ENCODE measurements at regions not wholly inside any gene's neighbourhood (a gene's known extent, or its start where the extent isn't known, plus 50 kb on each side); places are given as distances from the start of the nearest gene placed in this dataset.

DNA sequence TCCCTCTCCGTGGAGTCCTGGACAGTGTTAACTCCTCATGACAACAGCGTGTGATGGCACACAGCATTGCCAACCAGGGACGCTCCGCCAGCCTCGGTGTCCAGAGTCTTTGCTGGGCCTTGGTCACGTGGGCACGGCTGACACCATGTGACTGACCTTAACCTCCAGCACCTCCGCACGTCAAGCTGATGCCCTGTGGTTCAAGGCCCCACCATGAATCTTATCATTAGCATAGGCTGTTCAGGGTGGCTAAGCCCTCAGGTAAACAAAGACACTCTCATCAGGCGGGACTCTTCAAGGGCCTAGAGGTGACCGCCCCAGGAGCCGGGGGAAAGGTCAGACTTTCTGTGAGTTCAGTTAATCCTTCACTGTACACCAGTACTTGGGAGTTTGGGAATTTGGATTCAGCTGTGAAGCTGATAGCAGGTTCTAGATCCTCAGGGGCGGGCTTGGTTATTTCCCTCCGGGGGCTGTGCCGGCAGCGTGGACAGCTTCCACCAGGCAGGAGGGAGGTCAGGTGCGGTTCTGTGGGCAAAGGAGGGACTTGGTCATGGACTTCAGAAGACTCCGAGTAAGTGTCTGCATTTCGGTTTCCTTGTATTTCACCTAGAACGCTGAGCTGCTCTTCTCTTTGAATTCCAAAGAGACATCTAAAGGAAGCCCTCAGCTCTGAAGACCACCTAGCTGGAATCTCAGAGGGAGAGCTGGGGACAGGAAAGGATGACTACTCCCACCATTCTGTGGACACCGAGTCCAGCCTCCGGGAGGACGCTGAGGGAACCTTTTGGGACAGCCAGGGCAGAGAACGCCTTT, 195.5 kb upstream of the CIBAR2 start:
- no peak for DNase-seq (ENCODE audit: low spot score)
- Mint-ChIP-seq H3K27me3 (ENCODE audit: insufficient read depth) (no peaks in the 10 kb centered on the region), H3K27ac (peak overlapping the region; percentile 80), H3K9me3 (no peaks in the 10 kb centered on the region), H3K36me3 (ENCODE audit: low read depth) (no peaks in the 10 kb centered on the region), H3K4me1 (ENCODE audit: low read depth) (peaks cover 47% of the 10 kb centered on the region), H3K4me3 (no peak overlapping the region)
- intact Hi-C loops (cut with micrococcal nuclease) = loop anchor here (2.0 to 10.0 kb wide), 4 partner anchors 180 to 407 kb away; partner anchors contain the start of genes GINS2 and GSE1

DNA sequence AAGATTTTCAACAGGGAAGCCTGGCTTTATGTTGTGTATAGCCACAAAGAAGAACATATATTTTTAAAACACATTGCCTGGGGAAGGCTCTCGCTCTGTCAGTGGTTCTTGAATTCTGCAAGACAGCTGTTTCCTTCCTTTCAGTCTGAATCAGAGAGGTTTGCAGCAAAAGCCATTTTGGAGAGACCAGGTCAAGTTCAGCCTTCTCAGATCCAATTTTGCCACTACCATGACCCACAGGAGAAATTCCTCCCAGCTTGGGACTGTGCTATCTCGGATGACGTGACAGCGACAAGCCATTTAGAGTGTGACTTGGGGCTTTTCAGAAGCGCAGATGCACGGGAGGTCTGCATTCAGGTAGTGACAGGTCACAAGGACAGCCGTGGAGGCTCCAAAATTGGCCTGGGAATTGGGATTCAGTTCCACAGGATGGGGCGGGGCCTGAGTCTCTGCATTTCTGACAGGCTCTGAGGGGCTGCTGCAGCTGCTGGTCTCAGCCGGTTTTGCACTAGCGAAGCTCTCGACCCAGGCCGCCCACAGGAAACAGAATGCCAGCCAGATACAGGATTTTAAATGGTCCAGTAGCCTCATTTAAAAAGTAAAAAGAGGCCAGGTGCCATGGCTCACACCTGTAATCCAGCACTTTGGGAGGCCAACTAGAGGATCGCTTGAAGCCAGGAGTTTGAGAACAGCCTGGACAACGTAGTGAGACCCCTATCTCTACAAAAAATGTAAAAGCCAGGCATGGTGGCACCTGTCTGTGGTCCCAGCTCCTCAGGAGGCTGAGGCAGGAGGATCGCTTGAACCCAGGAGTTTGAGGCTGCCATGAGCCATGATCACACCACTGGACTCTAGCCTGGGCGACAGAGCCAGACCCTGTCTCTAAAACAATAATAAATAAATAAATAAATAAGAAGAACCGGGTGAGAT, 196.6 kb upstream of the CIBAR2 start:
- Mint-ChIP-seq H3K4me1 (ENCODE audit: low read depth) (peaks cover 47% of the 10 kb centered on the region), H3K27ac (peak overlapping the region; percentile 52), H3K9me3 (no peaks in the 10 kb centered on the region), H3K4me3 (no peak overlapping the region), H3K36me3 (ENCODE audit: low read depth) (no peaks in the 10 kb centered on the region), H3K27me3 (ENCODE audit: insufficient read depth) (no peaks in the 10 kb centered on the region)
- intact Hi-C loops (cut with micrococcal nuclease) = loop anchor here (5.0 to 10.0 kb wide), 3 partner anchors 182 to 406 kb away; partner anchors contain the start of gene GINS2
- no peak for DNase-seq (ENCODE audit: low spot score)

GRCh38 chr16:85309656-85310587, 197.7 kb upstream of the CIBAR2 start:
- peaks cover 42% of the 10 kb centered on the region for H3K4me1 Mint-ChIP-seq (ENCODE audit: low read depth)
- no peaks in the 10 kb centered on the region for H3K36me3 Mint-ChIP-seq (ENCODE audit: low read depth)
- H3K27ac Mint-ChIP-seq = no peak overlapping the region
- DNase-seq (ENCODE audit: low spot score) = no peak
- H3K4me3 Mint-ChIP-seq = peak overlapping the region; percentile 26
- no peaks in the 10 kb centered on the region for H3K27me3 Mint-ChIP-seq (ENCODE audit: insufficient read depth)
- intact Hi-C loops (cut with micrococcal nuclease) = loop anchor here (5.0 to 10.0 kb wide), 3 partner anchors 183 to 405 kb away; partner anchors contain the start of gene GINS2
- H3K9me3 Mint-ChIP-seq = no peaks in the 10 kb centered on the region

DNA sequence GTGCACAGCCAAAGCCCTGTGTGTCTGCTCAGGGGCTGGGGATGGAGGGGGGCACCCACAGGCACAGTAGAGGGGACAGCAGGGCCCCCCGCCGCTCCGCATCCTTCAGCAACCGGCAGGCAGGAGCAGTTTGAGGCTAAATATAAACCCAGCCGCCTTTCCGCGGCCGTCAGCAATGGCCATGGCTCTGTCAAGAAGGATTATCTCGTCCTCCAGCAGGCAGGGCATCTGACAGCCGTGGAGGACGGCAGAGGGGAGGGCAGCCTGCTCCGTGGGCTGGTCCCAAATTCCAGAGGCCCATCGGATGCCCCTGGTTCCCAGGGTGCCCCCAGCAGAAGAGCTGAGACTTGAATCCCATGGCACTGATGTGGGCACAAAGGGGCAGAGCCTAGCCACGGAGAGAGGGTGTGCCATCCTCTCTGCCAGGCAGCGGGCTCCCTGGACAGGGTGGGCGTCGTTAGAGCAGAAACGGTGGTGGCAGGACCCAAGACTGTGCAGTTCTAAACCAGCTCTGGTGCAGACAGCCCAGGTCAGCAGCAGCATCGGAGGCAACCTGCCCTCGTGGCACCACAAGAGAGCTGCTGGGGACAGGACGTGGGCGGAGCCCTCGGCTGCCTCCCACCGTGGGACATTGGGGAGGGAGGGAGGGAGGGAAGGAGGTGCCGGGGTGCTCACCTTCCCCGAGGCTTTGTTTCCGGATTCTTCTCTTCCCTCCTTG, 198.8 kb upstream of the CIBAR2 start:
- Mint-ChIP-seq H3K4me1 (ENCODE audit: low read depth) (peaks cover 37% of the 10 kb centered on the region), H3K4me3 (peak overlapping the region; percentile 42), H3K27me3 (ENCODE audit: insufficient read depth) (no peaks in the 10 kb centered on the region), H3K9me3 (no peaks in the 10 kb centered on the region), H3K36me3 (ENCODE audit: low read depth) (no peaks in the 10 kb centered on the region), H3K27ac (no peak overlapping the region)
- intact Hi-C loops (cut with micrococcal nuclease) = no loop called here
- peak; percentile 17 for DNase-seq (ENCODE audit: low spot score)

DNA sequence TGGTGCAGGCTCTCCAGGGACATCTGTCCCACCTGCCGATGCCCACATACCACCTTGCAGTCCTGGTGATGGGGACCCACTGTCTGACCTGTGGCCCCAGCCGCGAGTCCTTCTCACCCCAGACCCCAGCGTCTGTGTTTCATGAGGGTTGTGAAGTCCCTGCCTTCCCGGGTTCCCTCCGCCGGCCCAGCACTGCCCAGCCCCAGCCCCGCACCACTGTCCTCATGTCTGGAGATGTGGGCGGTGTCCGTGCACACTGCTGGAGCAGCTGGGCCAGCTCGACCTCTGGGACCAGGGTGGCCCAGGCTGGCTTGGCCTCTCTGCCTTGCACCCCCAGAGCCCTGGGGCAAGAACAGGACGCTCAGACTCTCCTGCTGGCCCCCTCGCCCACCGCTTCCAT, 199.5 kb upstream of the CIBAR2 start:
- DNase-seq (ENCODE audit: low spot score) = no peak
- Mint-ChIP-seq H3K4me3 (peak overlapping the region; percentile 42), H3K4me1 (ENCODE audit: low read depth) (peaks cover 30% of the 10 kb centered on the region), H3K36me3 (ENCODE audit: low read depth) (no peaks in the 10 kb centered on the region), H3K27me3 (ENCODE audit: insufficient read depth) (no peaks in the 10 kb centered on the region), H3K9me3 (no peaks in the 10 kb centered on the region), H3K27ac (peak overlapping the region; percentile 40)
- intact Hi-C loops (cut with micrococcal nuclease) = no loop called here

DNA sequence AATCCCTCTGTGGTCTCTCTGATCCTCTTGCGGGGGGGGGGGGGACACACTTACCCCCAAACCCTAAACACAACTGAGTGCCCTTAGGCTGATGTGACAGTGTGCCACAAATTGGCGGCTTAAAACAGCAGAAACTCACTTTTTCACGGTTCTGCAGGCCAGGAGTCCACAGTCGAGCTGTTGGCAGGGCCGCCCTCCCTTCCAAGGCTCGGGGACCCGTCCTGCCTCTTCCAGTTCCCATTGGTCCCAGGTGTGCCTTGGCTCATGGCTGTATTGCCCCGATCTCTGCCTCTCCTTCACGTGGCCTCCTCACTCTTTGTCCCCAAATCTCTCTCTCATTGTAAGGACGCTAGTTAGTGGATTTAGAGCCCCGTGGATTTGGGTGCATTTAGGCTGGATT, 199.9 kb upstream of the CIBAR2 start:
- Mint-ChIP-seq H3K27me3 (ENCODE audit: insufficient read depth) (no peaks in the 10 kb centered on the region), H3K4me3 (no peak overlapping the region), H3K9me3 (no peaks in the 10 kb centered on the region), H3K36me3 (ENCODE audit: low read depth) (no peaks in the 10 kb centered on the region), H3K4me1 (ENCODE audit: low read depth) (peaks cover 29% of the 10 kb centered on the region), H3K27ac (peak overlapping the region; percentile 19)
- intact Hi-C loops (cut with micrococcal nuclease) = no loop called here
- no peak for DNase-seq (ENCODE audit: low spot score)

DNA sequence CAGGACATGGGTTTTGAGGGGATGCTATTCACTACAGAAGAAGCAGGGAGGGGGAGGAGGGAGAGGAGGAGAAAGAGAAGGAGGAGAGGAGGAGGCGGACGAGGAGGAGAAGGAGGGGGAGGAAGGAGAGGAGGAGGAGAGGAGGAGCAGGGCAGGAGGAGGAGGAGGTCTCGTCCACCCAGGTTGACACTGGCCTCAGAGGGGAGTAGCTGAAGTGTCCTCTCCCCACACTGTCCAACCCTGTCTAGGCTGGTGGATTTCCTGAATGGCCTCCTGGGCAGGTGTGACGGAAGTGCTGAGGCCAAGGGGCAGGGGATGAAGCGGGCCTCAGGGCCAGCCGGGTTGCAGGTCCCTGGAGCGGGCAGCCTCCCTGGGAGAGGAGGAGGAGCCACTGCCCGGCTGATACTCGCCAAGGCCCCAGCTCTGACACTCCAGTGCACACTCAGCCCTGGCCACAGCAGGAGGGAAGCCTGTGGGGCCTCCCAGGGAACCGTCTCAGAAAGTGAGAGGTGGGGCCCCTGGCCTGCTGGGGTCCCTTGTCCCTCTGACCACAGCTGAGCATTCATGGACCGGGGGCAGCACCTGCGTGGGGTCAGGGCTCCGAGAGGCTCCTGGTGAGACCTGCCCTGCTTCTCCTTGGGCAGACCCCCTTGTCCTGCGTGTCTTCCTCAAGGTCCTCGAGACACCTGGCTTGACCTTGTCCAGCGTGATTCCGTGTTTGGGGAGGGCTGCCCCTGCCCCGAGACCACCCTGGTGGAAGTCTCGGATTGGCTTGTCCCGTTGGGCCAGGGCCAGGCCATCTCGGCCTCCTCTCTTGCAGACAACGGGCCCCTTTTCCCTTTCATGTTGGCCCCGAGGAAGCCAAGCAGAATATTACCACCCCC, 200.6 kb upstream of the CIBAR2 start:
- Mint-ChIP-seq H3K27ac (no peak overlapping the region), H3K4me1 (ENCODE audit: low read depth) (peaks cover 22% of the 10 kb centered on the region), H3K36me3 (ENCODE audit: low read depth) (no peaks in the 10 kb centered on the region), H3K27me3 (ENCODE audit: insufficient read depth) (no peaks in the 10 kb centered on the region), H3K4me3 (no peak overlapping the region), H3K9me3 (no peaks in the 10 kb centered on the region)
- no peak for DNase-seq (ENCODE audit: low spot score)
- intact Hi-C loops (cut with micrococcal nuclease) = no loop called here

- intact Hi-C loops (cut with micrococcal nuclease) = no loop called here
- Mint-ChIP-seq H3K9me3 (no peaks in the 10 kb centered on the region), H3K4me3 (no peak overlapping the region)
These were observed 201.4 kb upstream of the CIBAR2 start for GRCh38 chr16:85313526-85314301.

GRCh38 chr16:85314512-85314971, 202.3 kb upstream of the CIBAR2 start:
- Mint-ChIP-seq H3K27ac (no peak overlapping the region), H3K4me1 (ENCODE audit: low read depth) (peaks cover 12% of the 10 kb centered on the region), H3K4me3 (no peak overlapping the region), H3K27me3 (ENCODE audit: insufficient read depth) (no peaks in the 10 kb centered on the region), H3K36me3 (ENCODE audit: low read depth) (no peaks in the 10 kb centered on the region), H3K9me3 (no peaks in the 10 kb centered on the region)
- DNase-seq (ENCODE audit: low spot score) = no peak
- intact Hi-C loops (cut with micrococcal nuclease) = no loop called here

More at GRCh38 chr16:85313526-85314301, 201.4 kb upstream of the CIBAR2 start:
- Mint-ChIP-seq H3K27ac (no peak overlapping the region), H3K4me1 (ENCODE audit: low read depth) (peaks cover 14% of the 10 kb centered on the region), H3K36me3 (ENCODE audit: low read depth) (no peaks in the 10 kb centered on the region), H3K27me3 (ENCODE audit: insufficient read depth) (no peaks in the 10 kb centered on the region)
- DNase-seq (ENCODE audit: low spot score) = no peak

DNA sequence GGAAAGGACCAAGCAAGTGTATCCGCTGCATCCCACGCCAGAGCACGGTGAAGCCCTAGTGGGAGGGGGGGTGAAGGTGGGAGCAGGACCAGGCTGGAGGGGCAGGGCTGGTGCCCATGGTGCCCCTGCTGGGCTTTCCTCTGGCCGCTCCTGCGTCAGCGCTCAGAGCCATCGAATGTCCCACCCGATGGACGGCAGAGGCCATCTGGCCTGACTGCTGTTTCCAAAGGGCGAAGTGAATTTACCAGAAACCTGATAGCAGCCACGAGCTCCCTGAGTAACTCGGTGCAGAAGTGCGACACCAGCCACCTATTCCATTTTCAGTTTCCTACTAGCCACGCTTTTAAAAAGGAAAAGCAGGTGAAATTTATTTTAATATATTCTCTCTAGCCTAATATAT, 203.6 kb upstream of the CIBAR2 start:
- intact Hi-C loops (cut with micrococcal nuclease) = loop anchor here (1.0 kb wide), 1 partner anchor 10 kb away; no protein-coding TSS in a partner anchor
- H3K27me3 Mint-ChIP-seq (ENCODE audit: insufficient read depth) = no peaks in the 10 kb centered on the region
- H3K9me3 Mint-ChIP-seq = no peaks in the 10 kb centered on the region
- H3K4me1 Mint-ChIP-seq (ENCODE audit: low read depth) = peaks cover 8% of the 10 kb centered on the region
- H3K4me3 Mint-ChIP-seq = no peak overlapping the region
- no peaks in the 10 kb centered on the region for H3K36me3 Mint-ChIP-seq (ENCODE audit: low read depth)
- no peak overlapping the region for H3K27ac Mint-ChIP-seq
- no peak for DNase-seq (ENCODE audit: low spot score)

Measured in activated T-helper 1 cell treated with anti-CD3 and anti-CD28 coated beads, Interleukin-12 subunit alpha, Interleukin-12 subunit beta, Interleukin-2, Interleukin-4 antibody, amounts not matched to agents 30 ng/mL and 10 ng/mL and 1 ng/mL, durations not matched to agents 14 hours and 24 hours and 36 hours (primary cell).